SK-N-SH (cell line): ENCODE measurements at regions not wholly inside any gene's neighbourhood (a gene's known extent, or its start where the extent isn't known, plus 50 kb on each side); places are given as distances from the start of the nearest gene placed in this dataset.

Source experiments
- CTCF ChIA-PET: fragments of 300-600, 350-600 bp; formaldehyde crosslinking; extraction: SDS; loops from one replicate; lab custom pipeline; 2021; lab: Yijun Ruan, JAX
- POLR2A ChIA-PET: fragments of 350-600 bp; sonication (Branson Sonifier 250); formaldehyde crosslinking; extraction: SDS; loops from one replicate; lab custom pipeline; 2020; ENCODE audit warnings: antibody characterized with exemption, inconsistent platforms; lab: Yijun Ruan, JAX
- DNase-seq: peaks from one replicate; pipeline ENCODE4 v3.0.0; 2012
- H2AFZ ChIP-seq: fragments of 200-600 bp; sonication (generic); 2 replicates; pipeline ENCODE4 v1.8.1; 2016; ENCODE audit warnings: antibody characterized with exemption, mild to moderate bottlenecking, low read depth
- H3F3A ChIP-seq: fragments of 200-600 bp; sonication (generic); replicated peaks from 2 replicates; pipeline ENCODE3; 2016; ENCODE audit warnings: antibody characterized with exemption, mild to moderate bottlenecking; ENCODE audit not compliant: insufficient read depth
- H3K27ac ChIP-seq, 2 experiments: fragments of 200-500 bp in 1 of 2; fragments of 200-600 bp in 1 of 2; sonication (Bioruptor generic) in 1 of 2; sonication (generic), shearing (Covaris generic) in 1 of 2; 2 replicates each; pipeline versions ENCODE4 v1.5.1 to v1.6.1; 2014 to 2016; ENCODE audit warnings: low read depth in 2 of 2, inconsistent platforms in 1 of 2, low read length in 1 of 2, mild to moderate bottlenecking in 1 of 2, mixed read lengths in 1 of 2
- H3K27me3 ChIP-seq: fragments of 200-600 bp; sonication (generic), shearing (Covaris generic); 2 replicates; pipeline ENCODE4 v1.6.1; 2016; ENCODE audit warnings: mixed run types; ENCODE audit not compliant: insufficient read depth
- H3K36me3 ChIP-seq, 2 experiments: fragments of 200-500 bp in 1 of 2; fragments of 200-600 bp in 1 of 2; sonication (Bioruptor generic) in 1 of 2; sonication (generic) in 1 of 2; replicated peaks in 1 of 2; 2 replicates each; pipeline versions ENCODE3 to v1.5.1; 2014 to 2016; ENCODE audit warnings: low read length in 1 of 2, mild to moderate bottlenecking in 1 of 2; ENCODE audit not compliant: insufficient read depth in 2 of 2, control insufficient read depth in 1 of 2
- H3K4me1 ChIP-seq, 2 experiments: fragments of 200-500 bp in 1 of 2; fragments of 200-600 bp in 1 of 2; sonication (Bioruptor generic) in 1 of 2; sonication (generic), shearing (Covaris generic) in 1 of 2; 2 replicates each; pipeline versions ENCODE4 v1.5.1 to v1.6.1; 2014 to 2016; ENCODE audit warnings: low read depth in 1 of 2, low read length in 1 of 2, mixed run types in 1 of 2; ENCODE audit not compliant: insufficient read depth in 2 of 2, control insufficient read depth in 1 of 2
- H3K4me2 ChIP-seq: fragments of 200-600 bp; sonication (generic), shearing (Covaris generic); 2 replicates; pipeline ENCODE4 v1.6.1; 2017; ENCODE audit warnings: mixed run types
- H3K4me3 ChIP-seq, 2 experiments: fragments of 200-500 bp in 1 of 2; fragments of 200-600 bp in 1 of 2; sonication (Bioruptor generic) in 1 of 2; sonication (generic), shearing (Covaris generic) in 1 of 2; 2 replicates each; pipeline versions ENCODE4 v1.5.1 to v1.8.1; 2014 to 2016; ENCODE audit warnings: low read depth in 2 of 2, inconsistent platforms in 1 of 2, low read length in 1 of 2, mild to moderate bottlenecking in 1 of 2, mixed read lengths in 1 of 2, moderate library complexity in 1 of 2
- H3K79me2 ChIP-seq: fragments of 200-600 bp; sonication (generic); 2 replicates; pipeline ENCODE4 v1.8.1; 2017; ENCODE audit warnings: mild to moderate bottlenecking; ENCODE audit not compliant: insufficient read depth
- H3K9ac ChIP-seq: fragments of 200-600 bp; sonication (generic); 2 replicates; pipeline ENCODE4 v1.6.1; 2017; ENCODE audit warnings: mixed run types
- H3K9me2 ChIP-seq: fragments of 200-600 bp; sonication (generic); 2 replicates; pipeline ENCODE4 v1.6.1; 2017; ENCODE audit warnings: mixed run types
- H3K9me3 ChIP-seq: fragments of 200-600 bp; sonication (generic); 2 replicates; pipeline ENCODE4 v1.6.1; 2017; ENCODE audit warnings: mixed run types, mild to moderate bottlenecking, moderate library complexity
- H4K20me1 ChIP-seq: fragments of 200-600 bp; sonication (generic); 2 replicates; pipeline ENCODE4 v1.6.1; 2017; ENCODE audit warnings: mild to moderate bottlenecking, mixed run types; ENCODE audit not compliant: insufficient read depth
- ELF1 ChIP-seq: IDR thresholded peaks from 2 replicates; pipeline ENCODE4 v1.4.0; 2012
- EP300 ChIP-seq, 2 experiments: IDR thresholded peaks; 2 replicates each; pipeline versions ENCODE4 v1.4.0 to v1.6.1; 2012; ENCODE audit warnings: borderline replicate concordance in 1 of 2, low read depth in 1 of 2, low read length in 1 of 2
- FOSL2 ChIP-seq: IDR thresholded peaks from 2 replicates; pipeline ENCODE4 v1.4.0; 2012; ENCODE audit warnings: low read depth, mild to moderate bottlenecking, moderate library complexity, borderline replicate concordance
- FOXJ3 ChIP-seq: sonication (generic); formaldehyde crosslinking; IDR thresholded peaks from 2 replicates; pipeline ENCODE4 v1.5.1; 2020; ENCODE audit warnings: mild to moderate bottlenecking, missing genetic modification reagents
- FOXM1 ChIP-seq: IDR thresholded peaks from 2 replicates; pipeline ENCODE4 v1.4.0; 2012; ENCODE audit warnings: low read depth, mild to moderate bottlenecking
- GABPA ChIP-seq: IDR thresholded peaks from 2 replicates; pipeline ENCODE4 v1.4.0; 2012; ENCODE audit warnings: low read depth, mild to moderate bottlenecking
- JUND ChIP-seq: IDR thresholded peaks from 2 replicates; pipeline ENCODE4 v1.4.0; 2012
- MEF2A ChIP-seq: IDR thresholded peaks from 2 replicates; pipeline ENCODE4 v1.4.0; 2012; ENCODE audit warnings: low read depth, borderline replicate concordance
- POLR2AphosphoS5 ChIP-seq: IDR thresholded peaks from 2 replicates; pipeline ENCODE4 v1.6.1; 2012; ENCODE audit warnings: low read depth, low read length
- SMC3 ChIP-seq: IDR thresholded peaks from 2 replicates; pipeline ENCODE4 v1.6.1; 2012; ENCODE audit warnings: low read depth, low read length, improper control_type of control experiment
- TAF1 ChIP-seq: IDR thresholded peaks from 2 replicates; pipeline ENCODE4 v1.6.1; 2012; ENCODE audit warnings: low read depth, mild to moderate bottlenecking, low read length, moderate library complexity, borderline replicate concordance
- TCF12 ChIP-seq: IDR thresholded peaks from 2 replicates; pipeline ENCODE4 v1.4.0; 2012
- YY1 ChIP-seq: IDR thresholded peaks from 2 replicates; pipeline ENCODE4 v1.4.0; 2012; ENCODE audit warnings: low read depth, mild to moderate bottlenecking
- WGBS: methylation state at CpG from one replicate; pipeline ENCODE4 v1.1.6; 2017; ENCODE audit warnings: low lambda C conversion rate; 5-methylcytosine and 5-hydroxymethylcytosine counted together
- TF ChIP-seq, protein P1 (sequence below): IDR thresholded peaks from 2 replicates; pipeline ENCODE4 v1.6.1; 2012; ENCODE audit warnings: mild to moderate bottlenecking, low read depth, low read length, moderate library complexity
- TF ChIP-seq, protein P2 (sequence below): fragments of 200-600 bp; sonication (generic); IDR thresholded peaks from 2 replicates; pipeline ENCODE4 v1.6.1; 2017; ENCODE audit warnings: antibody characterized with exemption, mild to moderate bottlenecking, moderate library complexity
- TF ChIP-seq, protein P3 (sequence below): IDR thresholded peaks from 2 replicates; pipeline ENCODE4; 2012
- TF ChIP-seq, protein P4 (sequence below): fragments of 150-350 bp; IDR thresholded peaks from 2 replicates; pipeline ENCODE4 v1.6.1; 2017; ENCODE audit warnings: antibody characterized with exemption, low read length, low read depth, borderline replicate concordance
- TF ChIP-seq, protein P5 (sequence below): IDR thresholded peaks from 2 replicates; pipeline ENCODE4 v1.4.0; 2012; ENCODE audit warnings: low read depth, borderline replicate concordance

DNA sequence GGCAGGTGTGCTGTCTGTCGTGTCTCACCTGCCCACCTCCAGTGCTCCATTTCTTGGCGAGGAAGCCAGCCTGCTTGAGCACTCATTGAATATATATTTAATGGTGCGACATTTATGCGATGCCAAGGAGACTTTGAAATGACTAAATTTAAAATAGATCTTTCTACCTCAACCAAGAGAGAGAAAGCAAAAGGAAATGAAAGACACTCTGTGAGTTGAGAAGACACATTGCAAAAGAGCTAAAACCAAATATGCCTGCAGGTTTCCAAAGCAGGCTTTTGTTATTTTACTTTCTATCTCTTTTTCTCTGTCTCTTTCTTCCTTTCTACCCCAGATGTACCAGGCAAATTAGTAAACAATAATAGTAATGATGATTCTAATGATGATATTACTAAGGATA is 53.6 kb upstream of the AOAH start:
- no peaks in the 10 kb centered on the region for H3K27me3 ChIP-seq
- H3K4me3 ChIP-seq = no peak overlapping the region
- DNase-seq = no peak
- no peaks in the 10 kb centered on the region for H3F3A ChIP-seq
- H3K36me3 ChIP-seq = no peaks in the 10 kb centered on the region
- H4K20me1 ChIP-seq = no peaks in the 10 kb centered on the region
- CTCF ChIA-PET = interaction anchor here (1.6 kb wide), 1 partner anchor 290 kb away, joined by 3 read pairs; no protein-coding TSS in a partner anchor
- H3K27ac ChIP-seq = no peak overlapping the region
- no peaks in the 10 kb centered on the region for H3K79me2 ChIP-seq
- POLR2A ChIA-PET = no interaction called here
- H3K9ac ChIP-seq = no peak overlapping the region
- no peak overlapping the region for H2AFZ ChIP-seq
- H3K4me1 ChIP-seq = peaks cover 0 to 2% of the 10 kb centered on the region in 2 experiments; a peak in 1 of 4 replicates
- 41% methylated on average over 4 of the region's 4 CpGs for WGBS
- H3K4me2 ChIP-seq = no peak overlapping the region
- TF ChIP-seq, protein P1, sequence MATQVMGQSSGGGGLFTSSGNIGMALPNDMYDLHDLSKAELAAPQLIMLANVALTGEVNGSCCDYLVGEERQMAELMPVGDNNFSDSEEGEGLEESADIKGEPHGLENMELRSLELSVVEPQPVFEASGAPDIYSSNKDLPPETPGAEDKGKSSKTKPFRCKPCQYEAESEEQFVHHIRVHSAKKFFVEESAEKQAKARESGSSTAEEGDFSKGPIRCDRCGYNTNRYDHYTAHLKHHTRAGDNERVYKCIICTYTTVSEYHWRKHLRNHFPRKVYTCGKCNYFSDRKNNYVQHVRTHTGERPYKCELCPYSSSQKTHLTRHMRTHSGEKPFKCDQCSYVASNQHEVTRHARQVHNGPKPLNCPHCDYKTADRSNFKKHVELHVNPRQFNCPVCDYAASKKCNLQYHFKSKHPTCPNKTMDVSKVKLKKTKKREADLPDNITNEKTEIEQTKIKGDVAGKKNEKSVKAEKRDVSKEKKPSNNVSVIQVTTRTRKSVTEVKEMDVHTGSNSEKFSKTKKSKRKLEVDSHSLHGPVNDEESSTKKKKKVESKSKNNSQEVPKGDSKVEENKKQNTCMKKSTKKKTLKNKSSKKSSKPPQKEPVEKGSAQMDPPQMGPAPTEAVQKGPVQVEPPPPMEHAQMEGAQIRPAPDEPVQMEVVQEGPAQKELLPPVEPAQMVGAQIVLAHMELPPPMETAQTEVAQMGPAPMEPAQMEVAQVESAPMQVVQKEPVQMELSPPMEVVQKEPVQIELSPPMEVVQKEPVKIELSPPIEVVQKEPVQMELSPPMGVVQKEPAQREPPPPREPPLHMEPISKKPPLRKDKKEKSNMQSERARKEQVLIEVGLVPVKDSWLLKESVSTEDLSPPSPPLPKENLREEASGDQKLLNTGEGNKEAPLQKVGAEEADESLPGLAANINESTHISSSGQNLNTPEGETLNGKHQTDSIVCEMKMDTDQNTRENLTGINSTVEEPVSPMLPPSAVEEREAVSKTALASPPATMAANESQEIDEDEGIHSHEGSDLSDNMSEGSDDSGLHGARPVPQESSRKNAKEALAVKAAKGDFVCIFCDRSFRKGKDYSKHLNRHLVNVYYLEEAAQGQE = no peak
- TF ChIP-seq, protein P2, sequence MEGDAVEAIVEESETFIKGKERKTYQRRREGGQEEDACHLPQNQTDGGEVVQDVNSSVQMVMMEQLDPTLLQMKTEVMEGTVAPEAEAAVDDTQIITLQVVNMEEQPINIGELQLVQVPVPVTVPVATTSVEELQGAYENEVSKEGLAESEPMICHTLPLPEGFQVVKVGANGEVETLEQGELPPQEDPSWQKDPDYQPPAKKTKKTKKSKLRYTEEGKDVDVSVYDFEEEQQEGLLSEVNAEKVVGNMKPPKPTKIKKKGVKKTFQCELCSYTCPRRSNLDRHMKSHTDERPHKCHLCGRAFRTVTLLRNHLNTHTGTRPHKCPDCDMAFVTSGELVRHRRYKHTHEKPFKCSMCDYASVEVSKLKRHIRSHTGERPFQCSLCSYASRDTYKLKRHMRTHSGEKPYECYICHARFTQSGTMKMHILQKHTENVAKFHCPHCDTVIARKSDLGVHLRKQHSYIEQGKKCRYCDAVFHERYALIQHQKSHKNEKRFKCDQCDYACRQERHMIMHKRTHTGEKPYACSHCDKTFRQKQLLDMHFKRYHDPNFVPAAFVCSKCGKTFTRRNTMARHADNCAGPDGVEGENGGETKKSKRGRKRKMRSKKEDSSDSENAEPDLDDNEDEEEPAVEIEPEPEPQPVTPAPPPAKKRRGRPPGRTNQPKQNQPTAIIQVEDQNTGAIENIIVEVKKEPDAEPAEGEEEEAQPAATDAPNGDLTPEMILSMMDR = no peak
- TF ChIP-seq POLR2AphosphoS5 (no peak), TAF1 (no peak), TCF12 (no peak), FOXM1 (no peak), JUND (no peak), ELF1 (no peak)
- TF ChIP-seq, protein P3, sequence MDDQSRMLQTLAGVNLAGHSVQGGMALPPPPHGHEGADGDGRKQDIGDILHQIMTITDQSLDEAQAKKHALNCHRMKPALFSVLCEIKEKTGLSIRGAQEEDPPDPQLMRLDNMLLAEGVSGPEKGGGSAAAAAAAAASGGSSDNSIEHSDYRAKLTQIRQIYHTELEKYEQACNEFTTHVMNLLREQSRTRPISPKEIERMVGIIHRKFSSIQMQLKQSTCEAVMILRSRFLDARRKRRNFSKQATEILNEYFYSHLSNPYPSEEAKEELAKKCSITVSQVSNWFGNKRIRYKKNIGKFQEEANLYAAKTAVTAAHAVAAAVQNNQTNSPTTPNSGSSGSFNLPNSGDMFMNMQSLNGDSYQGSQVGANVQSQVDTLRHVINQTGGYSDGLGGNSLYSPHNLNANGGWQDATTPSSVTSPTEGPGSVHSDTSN = no peak
- no peaks in the 10 kb centered on the region for H3K9me2 ChIP-seq
- no peaks in the 10 kb centered on the region for H3K9me3 ChIP-seq

DNA sequence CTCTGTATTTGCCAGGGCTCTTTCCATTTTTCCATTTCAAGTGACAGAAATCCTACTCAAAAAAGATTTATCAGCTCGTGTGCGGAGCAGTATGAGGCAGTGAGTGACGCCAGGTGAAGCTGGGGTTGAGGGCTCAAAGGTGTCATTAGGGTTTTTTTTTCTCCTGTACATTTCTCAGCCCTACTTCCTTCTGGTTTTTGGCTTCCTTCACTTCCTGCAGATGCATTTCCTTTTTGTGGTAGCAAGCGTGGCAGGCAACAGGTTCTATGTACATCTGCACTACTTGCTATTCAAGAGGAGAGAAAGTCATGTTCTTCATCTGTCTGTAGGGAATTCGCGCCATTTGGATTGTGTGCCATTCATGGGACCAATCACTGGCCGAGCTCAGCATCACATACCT is 52.8 kb upstream of the AOAH start:
- H3K79me2 ChIP-seq = no peaks in the 10 kb centered on the region
- no peaks in the 10 kb centered on the region for H3K27me3 ChIP-seq
- H3K4me3 ChIP-seq = no peak overlapping the region
- H3K9me2 ChIP-seq = no peaks in the 10 kb centered on the region
- DNase-seq = no peak
- no peak overlapping the region for H3K9ac ChIP-seq
- peaks cover 0 to 2% of the 10 kb centered on the region in 2 experiments; a peak in 1 of 4 replicates for H3K4me1 ChIP-seq
- H4K20me1 ChIP-seq = no peaks in the 10 kb centered on the region
- WGBS = 44% methylated on average over 7 of the region's 7 CpGs
- POLR2A ChIA-PET = no interaction called here
- CTCF ChIA-PET = interaction anchor here (1.7 kb wide), 1 partner anchor 29 kb away, joined by 4 read pairs; no protein-coding TSS in a partner anchor
- no peak overlapping the region for H2AFZ ChIP-seq
- H3K27ac ChIP-seq = no peak overlapping the region
- no peak overlapping the region for H3K4me2 ChIP-seq
- no peaks in the 10 kb centered on the region for H3K9me3 ChIP-seq
- no peaks in the 10 kb centered on the region for H3F3A ChIP-seq
- H3K36me3 ChIP-seq = no peaks in the 10 kb centered on the region
- no peak for TF ChIP-seq EP300 (IDR thresholded peaks at IDR 0.05; ENCODE audit: borderline replicate concordance in 1 of 2, low read depth in 1 of 2, low read length in 1 of 2)
- TF ChIP-seq POLR2AphosphoS5 = no peak
- no peak for TF ChIP-seq GABPA
- TF ChIP-seq YY1 = no peak
- TF ChIP-seq, protein P4, sequence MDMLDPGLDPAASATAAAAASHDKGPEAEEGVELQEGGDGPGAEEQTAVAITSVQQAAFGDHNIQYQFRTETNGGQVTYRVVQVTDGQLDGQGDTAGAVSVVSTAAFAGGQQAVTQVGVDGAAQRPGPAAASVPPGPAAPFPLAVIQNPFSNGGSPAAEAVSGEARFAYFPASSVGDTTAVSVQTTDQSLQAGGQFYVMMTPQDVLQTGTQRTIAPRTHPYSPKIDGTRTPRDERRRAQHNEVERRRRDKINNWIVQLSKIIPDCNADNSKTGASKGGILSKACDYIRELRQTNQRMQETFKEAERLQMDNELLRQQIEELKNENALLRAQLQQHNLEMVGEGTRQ = no peak
- TF ChIP-seq TAF1 = no peak
- TF ChIP-seq, protein P2 = no peak
- TF ChIP-seq, protein P5, sequence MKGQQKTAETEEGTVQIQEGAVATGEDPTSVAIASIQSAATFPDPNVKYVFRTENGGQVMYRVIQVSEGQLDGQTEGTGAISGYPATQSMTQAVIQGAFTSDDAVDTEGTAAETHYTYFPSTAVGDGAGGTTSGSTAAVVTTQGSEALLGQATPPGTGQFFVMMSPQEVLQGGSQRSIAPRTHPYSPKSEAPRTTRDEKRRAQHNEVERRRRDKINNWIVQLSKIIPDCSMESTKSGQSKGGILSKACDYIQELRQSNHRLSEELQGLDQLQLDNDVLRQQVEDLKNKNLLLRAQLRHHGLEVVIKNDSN = no peak
- no peak for TF ChIP-seq MEF2A
- no peak for TF ChIP-seq SMC3
- no peak for TF ChIP-seq FOXJ3
- no peak for TF ChIP-seq FOSL2
